ENCODE measurements at regions not wholly inside any gene's neighbourhood (a gene's known extent, or its start where the extent isn't known, plus 50 kb on each side); places are given as distances from the start of the nearest gene placed in this dataset.

DNA sequence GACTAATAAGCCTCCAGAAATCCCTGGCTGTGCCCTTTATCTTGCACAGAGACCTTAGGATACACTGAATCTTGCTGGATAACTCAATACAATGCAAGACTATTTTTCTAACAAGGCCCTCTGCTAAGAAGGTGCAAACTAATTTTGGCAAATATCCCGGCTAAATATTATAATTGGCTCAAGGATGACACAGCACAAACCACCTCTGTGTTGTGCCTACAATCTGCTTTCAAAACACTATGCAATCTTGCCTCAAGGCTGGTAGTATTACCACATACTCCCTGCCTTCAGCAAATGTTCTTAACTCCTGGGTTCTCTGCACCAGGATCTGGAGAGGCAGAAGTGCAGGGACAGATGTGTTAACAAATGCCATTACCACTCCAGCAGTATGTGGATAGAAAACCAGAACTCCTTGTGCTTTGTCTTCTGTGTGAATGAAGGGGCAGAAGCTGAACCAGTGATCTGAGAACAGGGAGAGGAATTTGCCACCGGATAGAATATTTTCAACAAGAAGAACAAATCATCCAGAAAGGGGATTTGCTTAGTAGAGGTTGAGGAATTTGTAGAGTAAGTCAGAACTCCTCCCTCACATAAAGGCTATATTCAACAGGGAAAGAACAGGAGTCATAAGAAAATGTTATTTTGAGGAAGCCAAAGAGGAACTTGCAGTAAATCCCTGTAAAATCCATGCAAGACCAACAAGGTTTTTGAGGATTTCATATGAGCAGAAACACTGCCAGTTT is 74.1 kb upstream of the SLC4A11 start (continued):
- TF ChIP-seq SMARCA5 (IDR thresholded peaks at IDR 0.05) (no peak), GATAD2A (IDR thresholded peaks at IDR 0.05) (no peak), BRD9 (IDR thresholded peaks at IDR 0.05; ENCODE audit: low read depth, partially characterized antibody) (no peak), BACH1 (tag; IDR thresholded peaks at IDR 0.05) (peak; percentile 45; the same call in 1 of the 2 replicates), SIRT6 (IDR thresholded peaks at IDR 0.05; ENCODE audit: low read depth, low read length) (no peak), NFIC (IDR thresholded peaks at IDR 0.05) (no peak), CEBPB (tag; IDR thresholded peaks at IDR 0.05) (peak; percentile 77), MAFG (tag; conservative IDR thresholded peaks at IDR 0.05) (peak; percentile 90), NFE2L1 (tag; IDR thresholded peaks at IDR 0.05; ENCODE audit: borderline replicate concordance, low read depth) (peak; percentile 71), NEUROD1 (IDR thresholded peaks at IDR 0.05; ENCODE audit: borderline replicate concordance, low read depth, low read length, partially characterized antibody) (no peak), ZNF124 (CRISPR knock-in tag; IDR thresholded peaks at IDR 0.05) (no peak), ZNF282 (CRISPR knock-in tag; IDR thresholded peaks at IDR 0.05) (no peak), NFE2 (IDR thresholded peaks at IDR 0.05; ENCODE audit: low read depth) (peak; percentile 75), DNMT1 (IDR thresholded peaks at IDR 0.05) (no peak)
- TF ChIP-seq, protein P1, sequence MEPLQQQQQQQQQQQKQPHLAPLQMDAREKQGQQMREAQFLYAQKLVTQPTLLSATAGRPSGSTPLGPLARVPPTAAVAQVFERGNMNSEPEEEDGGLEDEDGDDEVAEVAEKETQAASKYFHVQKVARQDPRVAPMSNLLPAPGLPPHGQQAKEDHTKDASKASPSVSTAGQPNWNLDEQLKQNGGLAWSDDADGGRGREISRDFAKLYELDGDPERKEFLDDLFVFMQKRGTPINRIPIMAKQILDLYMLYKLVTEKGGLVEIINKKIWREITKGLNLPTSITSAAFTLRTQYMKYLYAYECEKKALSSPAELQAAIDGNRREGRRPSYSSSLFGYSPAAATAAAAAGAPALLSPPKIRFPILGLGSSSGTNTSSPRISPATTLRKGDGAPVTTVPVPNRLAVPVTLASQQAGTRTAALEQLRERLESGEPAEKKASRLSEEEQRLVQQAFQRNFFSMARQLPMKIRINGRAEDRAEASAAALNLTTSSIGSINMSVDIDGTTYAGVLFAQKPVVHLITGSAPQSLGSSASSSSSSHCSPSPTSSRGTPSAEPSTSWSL (CRISPR knock-in tag; IDR thresholded peaks at IDR 0.05; ENCODE audit: borderline replicate concordance), result no peak
